ENCODE measurements at regions not wholly inside any gene's neighbourhood (a gene's known extent, or its start where the extent isn't known, plus 50 kb on each side); places are given as distances from the start of the nearest gene placed in this dataset.

GRCh38 chr2:144099780-144100377 lies 420.0 kb downstream of the ZEB2 start:
- TF ChIP-seq CTCF (IDR thresholded peaks at IDR 0.05; ENCODE audit: low read depth, low read length): peak; percentile 59
- no peak overlapping the region for H3K4me3 ChIP-seq (replicated peaks in 1 of 2; ENCODE audit: low read depth in 2 of 2, low read length in 2 of 2)
- DNase-seq (ENCODE audit: low read depth in 2 of 2): peak; percentile 44 to 90

GRCh38 chr2:144099340-144099739 lies 420.6 kb downstream of the ZEB2 start:
- H3K4me3 ChIP-seq (replicated peaks in 1 of 2; ENCODE audit: low read depth in 2 of 2, low read length in 2 of 2): no peak overlapping the region
- no peak for TF ChIP-seq CTCF (IDR thresholded peaks at IDR 0.05; ENCODE audit: low read depth, low read length)
- DNase-seq (ENCODE audit: low read depth in 2 of 2): no peak

- H3K4me3 ChIP-seq (replicated peaks in 1 of 2; ENCODE audit: low read depth in 2 of 2, low read length in 2 of 2): no peak overlapping the region
- no peak for DNase-seq (ENCODE audit: low read depth in 2 of 2)
- TF ChIP-seq CTCF (IDR thresholded peaks at IDR 0.05; ENCODE audit: low read depth, low read length): no peak
Observed at GRCh38 chr2:144097440-144098225, 422.3 kb downstream of the ZEB2 start.

GRCh38 chr2:144096531-144096930 lies 423.4 kb downstream of the ZEB2 start:
- DNase-seq (ENCODE audit: low read depth in 2 of 2): no peak
- no peak overlapping the region for H3K4me3 ChIP-seq (replicated peaks in 1 of 2; ENCODE audit: low read depth in 2 of 2, low read length in 2 of 2)
- TF ChIP-seq CTCF (IDR thresholded peaks at IDR 0.05; ENCODE audit: low read depth, low read length): no peak

GRCh38 chr2:144094408-144095151 lies 425.3 kb downstream of the ZEB2 start:
- no peak overlapping the region for H3K4me3 ChIP-seq (replicated peaks in 1 of 2; ENCODE audit: low read depth in 2 of 2, low read length in 2 of 2)
- no peak for DNase-seq (ENCODE audit: low read depth in 2 of 2)
- TF ChIP-seq CTCF (IDR thresholded peaks at IDR 0.05; ENCODE audit: low read depth, low read length): no peak

GRCh38 chr2:144091622-144092021 lies 428.3 kb downstream of the ZEB2 start:
- H3K4me3 ChIP-seq (replicated peaks in 1 of 2; ENCODE audit: low read depth in 2 of 2, low read length in 2 of 2): no peak overlapping the region
- no peak for TF ChIP-seq CTCF (IDR thresholded peaks at IDR 0.05; ENCODE audit: low read depth, low read length)

More at GRCh38 chr2:144091622-144092021, 428.3 kb downstream of the ZEB2 start:
- no peak for DNase-seq (ENCODE audit: low read depth in 2 of 2)
